ENCODE measurements at regions not wholly inside any gene's neighbourhood (a gene's known extent, or its start where the extent isn't known, plus 50 kb on each side); places are given as distances from the start of the nearest gene placed in this dataset.

- TF ChIP-seq GABPA (IDR thresholded peaks at IDR 0.05; ENCODE audit: low read depth) (no peak), POLR2AphosphoS5 (IDR thresholded peaks at IDR 0.05; ENCODE audit: low read depth) (no peak), REST (IDR thresholded peaks at IDR 0.05; ENCODE audit: insufficient replicate concordance, low read depth) (no peak), SPI1 (IDR thresholded peaks at IDR 0.05; ENCODE audit: borderline replicate concordance, low read depth) (no peak), CTCF (IDR thresholded peaks at IDR 0.05; ENCODE audit: insufficient read depth, low read length) (no peak)
- no peak overlapping the region for H3K27ac ChIP-seq (replicated peaks)
- no peaks in the 10 kb centered on the region for H3K27me3 ChIP-seq (ENCODE audit: insufficient read depth, poor library complexity, severe bottlenecking)
- no peak for DNase-seq (ENCODE audit: low read depth in 1 of 2, low spot score in 1 of 2)
- H3K4me3 ChIP-seq (replicated peaks; ENCODE audit: insufficient read depth, low read length) = no peak overlapping the region
Observed at GRCh38 chr14:84749191-84749955, 780.6 kb upstream of the FLRT2 start.

GRCh38 chr14:84750284-84750683 is 779.7 kb upstream of the FLRT2 start:
- DNase-seq (ENCODE audit: low read depth in 1 of 2, low spot score in 1 of 2) = no peak
- no peaks in the 10 kb centered on the region for H3K27me3 ChIP-seq (ENCODE audit: insufficient read depth, poor library complexity, severe bottlenecking)
- no peak overlapping the region for H3K27ac ChIP-seq (replicated peaks)
- no peak overlapping the region for H3K4me3 ChIP-seq (replicated peaks; ENCODE audit: insufficient read depth, low read length)
- TF ChIP-seq CTCF (IDR thresholded peaks at IDR 0.05; ENCODE audit: insufficient read depth, low read length) (no peak), GABPA (IDR thresholded peaks at IDR 0.05; ENCODE audit: low read depth) (no peak), REST (IDR thresholded peaks at IDR 0.05; ENCODE audit: insufficient replicate concordance, low read depth) (no peak), POLR2AphosphoS5 (IDR thresholded peaks at IDR 0.05; ENCODE audit: low read depth) (no peak), SPI1 (IDR thresholded peaks at IDR 0.05; ENCODE audit: borderline replicate concordance, low read depth) (no peak)

GRCh38 chr14:84750763-84751554 is 779.0 kb upstream of the FLRT2 start:
- H3K4me3 ChIP-seq (replicated peaks; ENCODE audit: insufficient read depth, low read length) = no peak overlapping the region
- H3K27ac ChIP-seq (replicated peaks) = no peak overlapping the region
- H3K27me3 ChIP-seq (ENCODE audit: insufficient read depth, poor library complexity, severe bottlenecking) = no peaks in the 10 kb centered on the region
- TF ChIP-seq CTCF (IDR thresholded peaks at IDR 0.05; ENCODE audit: insufficient read depth, low read length) = no peak
- TF ChIP-seq GABPA (IDR thresholded peaks at IDR 0.05; ENCODE audit: low read depth) = no peak
- no peak for TF ChIP-seq POLR2AphosphoS5 (IDR thresholded peaks at IDR 0.05; ENCODE audit: low read depth)
- TF ChIP-seq SPI1 (IDR thresholded peaks at IDR 0.05; ENCODE audit: borderline replicate concordance, low read depth) = no peak
- no peak for TF ChIP-seq REST (IDR thresholded peaks at IDR 0.05; ENCODE audit: insufficient replicate concordance, low read depth)
- DNase-seq (ENCODE audit: low read depth in 1 of 2, low spot score in 1 of 2) = no peak
